IPS-18a (cell line): ENCODE measurements at regions not wholly inside any gene's neighbourhood (a gene's known extent, or its start where the extent isn't known, plus 50 kb on each side); places are given as distances from the start of the nearest gene placed in this dataset.

Source experiments
- H3K27ac ChIP-seq: one replicate; pipeline ENCODE4 v1.5.1; 2013; ENCODE audit warnings: low read length
- H3K27me3 ChIP-seq: one replicate; pipeline ENCODE4 v1.6.1; 2013; ENCODE audit warnings: mild to moderate bottlenecking, low read length; ENCODE audit not compliant: control insufficient read depth, insufficient read depth
- H3K36me3 ChIP-seq: one replicate; pipeline ENCODE4 v1.6.1; 2013; ENCODE audit warnings: low read depth, low read length; ENCODE audit not compliant: control insufficient read depth
- H3K4me1 ChIP-seq: one replicate; pipeline ENCODE4 v1.6.1; 2013; ENCODE audit warnings: low read depth, low read length; ENCODE audit not compliant: control insufficient read depth
- H3K4me3 ChIP-seq: one replicate; pipeline ENCODE4 v1.5.1; 2013; ENCODE audit warnings: low read length
- H3K9ac ChIP-seq: one replicate; pipeline ENCODE4 v1.6.1; 2013; ENCODE audit warnings: mild to moderate bottlenecking, low read length, moderate library complexity
- H3K9me3 ChIP-seq: one replicate; pipeline ENCODE4 v1.6.1; 2013; ENCODE audit warnings: low read depth, low read length; ENCODE audit not compliant: control insufficient read depth

GRCh38 chr13:50378509-50379044 lies 363.3 kb downstream of the KCNRG start:
- Histone ChIP-seq H3K4me1 (peaks cover 15% of the 10 kb centered on the region), H3K9ac (no peak overlapping the region), H3K27me3 (no peaks in the 10 kb centered on the region), H3K9me3 (peaks cover 12% of the 10 kb centered on the region), H3K27ac (no peak overlapping the region), H3K36me3 (no peaks in the 10 kb centered on the region), H3K4me3 (no peak overlapping the region)

- Histone ChIP-seq H3K36me3 (no peaks in the 10 kb centered on the region), H3K27ac (no peak overlapping the region), H3K9me3 (peaks cover 12% of the 10 kb centered on the region), H3K4me3 (no peak overlapping the region), H3K4me1 (peaks cover 15% of the 10 kb centered on the region), H3K27me3 (no peaks in the 10 kb centered on the region), H3K9ac (no peak overlapping the region)
These were observed 364.3 kb downstream of the KCNRG start for GRCh38 chr13:50379584-50379983.

- no peak overlapping the region for H3K4me3 ChIP-seq
- H3K9ac ChIP-seq = no peak overlapping the region
- H3K4me1 ChIP-seq = peaks cover 15% of the 10 kb centered on the region
- peaks cover 12% of the 10 kb centered on the region for H3K9me3 ChIP-seq
- no peaks in the 10 kb centered on the region for H3K27me3 ChIP-seq
- no peaks in the 10 kb centered on the region for H3K36me3 ChIP-seq
- H3K27ac ChIP-seq = no peak overlapping the region
These were observed 365.7 kb downstream of the KCNRG start for GRCh38 chr13:50380905-50381304.

GRCh38 chr13:50382511-50382910 lies 367.3 kb downstream of the KCNRG start:
- Histone ChIP-seq H3K4me1 (peaks cover 24% of the 10 kb centered on the region), H3K9me3 (peaks cover 12% of the 10 kb centered on the region), H3K9ac (no peak overlapping the region), H3K27me3 (no peaks in the 10 kb centered on the region), H3K27ac (no peak overlapping the region), H3K36me3 (no peaks in the 10 kb centered on the region), H3K4me3 (no peak overlapping the region)

GRCh38 chr13:50382951-50383350 lies 367.7 kb downstream of the KCNRG start:
- Histone ChIP-seq H3K9me3 (peaks cover 12% of the 10 kb centered on the region), H3K4me1 (peaks cover 21% of the 10 kb centered on the region), H3K9ac (no peak overlapping the region), H3K27me3 (no peaks in the 10 kb centered on the region), H3K4me3 (no peak overlapping the region), H3K36me3 (no peaks in the 10 kb centered on the region), H3K27ac (no peak overlapping the region)

- Histone ChIP-seq H3K36me3 (no peaks in the 10 kb centered on the region), H3K27me3 (no peaks in the 10 kb centered on the region), H3K9ac (no peak overlapping the region), H3K9me3 (peaks cover 12% of the 10 kb centered on the region), H3K27ac (no peak overlapping the region), H3K4me3 (no peak overlapping the region), H3K4me1 (peaks cover 30% of the 10 kb centered on the region)
These were observed 369.5 kb downstream of the KCNRG start for GRCh38 chr13:50384724-50385123.

- Histone ChIP-seq H3K9me3 (peaks cover 4% of the 10 kb centered on the region), H3K9ac (peak overlapping the region; percentile 34), H3K36me3 (no peaks in the 10 kb centered on the region), H3K4me1 (peaks cover 35% of the 10 kb centered on the region), H3K27me3 (no peaks in the 10 kb centered on the region), H3K27ac (peak overlapping the region; percentile 9), H3K4me3 (no peak overlapping the region)
These were observed 371.4 kb downstream of the KCNRG start for GRCh38 chr13:50386541-50387050.

GRCh38 chr13:50387051-50387581 lies 371.9 kb downstream of the KCNRG start:
- H3K27ac ChIP-seq = peak overlapping the region; percentile 9
- no peaks in the 10 kb centered on the region for H3K36me3 ChIP-seq
- H3K9ac ChIP-seq = peak overlapping the region; percentile 34
- no peak overlapping the region for H3K4me3 ChIP-seq
- H3K9me3 ChIP-seq = no peaks in the 10 kb centered on the region
- peaks cover 35% of the 10 kb centered on the region for H3K4me1 ChIP-seq
- no peaks in the 10 kb centered on the region for H3K27me3 ChIP-seq

- H3K4me1 ChIP-seq = peaks cover 36% of the 10 kb centered on the region
These were observed 373.2 kb downstream of the KCNRG start for GRCh38 chr13:50388481-50388880.

GRCh38 chr13:50389726-50390125 lies 374.5 kb downstream of the KCNRG start:
- Histone ChIP-seq H3K4me1 (peaks cover 43% of the 10 kb centered on the region), H3K36me3 (no peaks in the 10 kb centered on the region), H3K9ac (no peak overlapping the region), H3K9me3 (no peaks in the 10 kb centered on the region), H3K27me3 (no peaks in the 10 kb centered on the region), H3K27ac (no peak overlapping the region), H3K4me3 (no peak overlapping the region)

More at GRCh38 chr13:50388481-50388880, 373.2 kb downstream of the KCNRG start:
- no peak overlapping the region for H3K27ac ChIP-seq
- H3K9me3 ChIP-seq = no peaks in the 10 kb centered on the region
- H3K27me3 ChIP-seq = no peaks in the 10 kb centered on the region
- no peak overlapping the region for H3K9ac ChIP-seq
- H3K36me3 ChIP-seq = no peaks in the 10 kb centered on the region
- H3K4me3 ChIP-seq = no peak overlapping the region

GRCh38 chr13:50390503-50391248 lies 375.4 kb downstream of the KCNRG start:
- Histone ChIP-seq H3K9ac (no peak overlapping the region), H3K4me1 (peaks cover 43% of the 10 kb centered on the region), H3K36me3 (no peaks in the 10 kb centered on the region), H3K27me3 (no peaks in the 10 kb centered on the region), H3K27ac (no peak overlapping the region), H3K9me3 (no peaks in the 10 kb centered on the region), H3K4me3 (no peak overlapping the region)
